Transverse colon (tissue), 4 donors: ENCODE measurements at regions not wholly inside any gene's neighbourhood (a gene's known extent, or its start where the extent isn't known, plus 50 kb on each side); places are given as distances from the start of the nearest gene placed in this dataset.

Source experiments
- DNase-seq: peaks from one replicate; pipeline ENCODE4 v3.0.0-alpha.2; 2019
- H3K27ac ChIP-seq, 4 donors: fragments of 200-600 bp; sonication (generic); 2 replicates each; pipeline ENCODE4 v1.5.1; 2016 to 2018; ENCODE audit warnings: inconsistent platforms in 4 of 4
- H3K27me3 ChIP-seq: fragments of 200-600 bp; sonication (generic); 2 replicates; pipeline ENCODE4 v1.5.1; 2017; ENCODE audit warnings: inconsistent platforms
- H3K36me3 ChIP-seq, 4 donors: fragments of 200-600 bp; sonication (generic); 2 replicates each; pipeline ENCODE4 v1.5.1; 2017 to 2019; ENCODE audit warnings: inconsistent platforms in 4 of 4
- H3K4me1 ChIP-seq, 4 donors: fragments of 200-600 bp; sonication (generic); 2 replicates each; pipeline ENCODE4 v1.5.1; 2017 to 2020; ENCODE audit warnings: inconsistent platforms in 4 of 4
- H3K4me3 ChIP-seq, 4 donors: fragments of 200-600 bp; sonication (generic); 1 replicate in 1 of 4; 2 replicates in 3 of 4; pipeline versions ENCODE4 v1.5.1 to v1.6.1; 2017 to 2019; ENCODE audit warnings: inconsistent platforms in 4 of 4
- H3K9me3 ChIP-seq, 2 donors: fragments of 200-600 bp; sonication (generic); 2 replicates each; pipeline ENCODE4 v1.5.1; 2017 to 2019; ENCODE audit warnings: inconsistent platforms in 2 of 2
- EP300 ChIP-seq: sonication (generic); formaldehyde crosslinking; IDR thresholded peaks from one replicate; pipeline ENCODE4 v1.6.1; 2017; ENCODE audit warnings: antibody characterized with exemption, low read depth
- POLR2A ChIP-seq: fragments of 450-650 bp; IDR thresholded peaks from one replicate; pipeline ENCODE4 v1.6.1; 2016; ENCODE audit warnings: antibody characterized with exemption, mild to moderate bottlenecking, moderate library complexity
- POLR2AphosphoS5 ChIP-seq, 3 donors: sonication (generic); formaldehyde crosslinking; IDR thresholded peaks; one replicate each; pipeline ENCODE4 v1.6.1; 2016; ENCODE audit warnings: antibody characterized with exemption in 3 of 3
- WGBS, 2 donors: methylation state at CpG; one replicate each; pipeline ENCODE4 v1.1.5; 2018; ENCODE audit warnings: low coverage in 1 of 2; 5-methylcytosine and 5-hydroxymethylcytosine counted together
- in situ Hi-C, 4 donors: fragments of 200-750 bp; cut with MboI; loops; one replicate each; pipeline versions ENCODE4 v1.15.0 to v1.15.1; 2017; ENCODE audit warnings: low sequenced_read_pairs in 3 of 4, low pct_ligation_motif_present in 1 of 4, low pct_unique_long_range_greater_than_20kb in 1 of 4
- intact Hi-C: fragments of 100-400 bp; cut with DNase I; formaldehyde crosslinking; loops from one replicate; pipeline ENCODE4 v1.15.1; 2023; ENCODE audit warnings: low total_unique reads
- TF ChIP-seq, protein P1 (sequence below), 5 experiments: fragments of 200-600 bp in 3 of 5; fragments of 450-650 bp in 2 of 5; sonication (generic) in 3 of 5; IDR thresholded peaks; 1 replicate in 2 of 5; 2 replicates in 3 of 5; pipeline ENCODE4 v1.5.1; 2016 to 2017; ENCODE audit warnings: antibody characterized with exemption in 5 of 5, inconsistent platforms in 3 of 5, mild to moderate bottlenecking in 2 of 5, moderate library complexity in 1 of 5

DNA sequence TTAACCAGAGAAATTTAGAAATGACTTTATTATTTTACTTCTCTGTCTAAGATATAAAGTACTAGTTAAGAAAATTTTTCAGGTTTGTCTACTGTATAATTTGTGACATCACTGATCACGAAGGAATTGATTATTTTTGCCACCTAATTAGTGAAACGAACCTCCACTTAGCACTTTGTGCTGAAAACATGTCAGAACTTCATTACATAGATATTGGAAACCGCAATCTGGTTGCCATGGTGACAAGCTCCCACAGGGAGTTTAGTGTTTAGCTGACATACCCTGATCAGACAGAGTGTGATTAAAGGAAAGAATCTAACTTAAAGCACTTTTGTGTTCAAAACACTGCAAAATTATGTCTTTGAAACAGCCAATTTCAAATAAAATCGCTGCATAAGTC is 668.4 kb upstream of the CCNG1 start:
- H3K9me3 ChIP-seq = no peaks in the 10 kb centered on the region
- H3K4me3 ChIP-seq = no peak overlapping the region
- H3K36me3 ChIP-seq = no peaks in the 10 kb centered on the region
- no peak for DNase-seq
- H3K4me1 ChIP-seq = no peaks in the 10 kb centered on the region
- no peaks in the 10 kb centered on the region for H3K27me3 ChIP-seq
- in situ Hi-C loops = no loop called here
- H3K27ac ChIP-seq = no peak overlapping the region
- TF ChIP-seq POLR2A = no peak
- TF ChIP-seq POLR2AphosphoS5 (IDR thresholded peaks at IDR 0.05) = no peak
- TF ChIP-seq, protein P1, sequence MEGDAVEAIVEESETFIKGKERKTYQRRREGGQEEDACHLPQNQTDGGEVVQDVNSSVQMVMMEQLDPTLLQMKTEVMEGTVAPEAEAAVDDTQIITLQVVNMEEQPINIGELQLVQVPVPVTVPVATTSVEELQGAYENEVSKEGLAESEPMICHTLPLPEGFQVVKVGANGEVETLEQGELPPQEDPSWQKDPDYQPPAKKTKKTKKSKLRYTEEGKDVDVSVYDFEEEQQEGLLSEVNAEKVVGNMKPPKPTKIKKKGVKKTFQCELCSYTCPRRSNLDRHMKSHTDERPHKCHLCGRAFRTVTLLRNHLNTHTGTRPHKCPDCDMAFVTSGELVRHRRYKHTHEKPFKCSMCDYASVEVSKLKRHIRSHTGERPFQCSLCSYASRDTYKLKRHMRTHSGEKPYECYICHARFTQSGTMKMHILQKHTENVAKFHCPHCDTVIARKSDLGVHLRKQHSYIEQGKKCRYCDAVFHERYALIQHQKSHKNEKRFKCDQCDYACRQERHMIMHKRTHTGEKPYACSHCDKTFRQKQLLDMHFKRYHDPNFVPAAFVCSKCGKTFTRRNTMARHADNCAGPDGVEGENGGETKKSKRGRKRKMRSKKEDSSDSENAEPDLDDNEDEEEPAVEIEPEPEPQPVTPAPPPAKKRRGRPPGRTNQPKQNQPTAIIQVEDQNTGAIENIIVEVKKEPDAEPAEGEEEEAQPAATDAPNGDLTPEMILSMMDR (IDR thresholded peaks at IDR 0.05) = no peak
- TF ChIP-seq EP300 = no peak
- WGBS, 2 donors = 42 to 44% methylated on average over 4 of the region's 4 CpGs
- intact Hi-C loops = no loop called here

DNA sequence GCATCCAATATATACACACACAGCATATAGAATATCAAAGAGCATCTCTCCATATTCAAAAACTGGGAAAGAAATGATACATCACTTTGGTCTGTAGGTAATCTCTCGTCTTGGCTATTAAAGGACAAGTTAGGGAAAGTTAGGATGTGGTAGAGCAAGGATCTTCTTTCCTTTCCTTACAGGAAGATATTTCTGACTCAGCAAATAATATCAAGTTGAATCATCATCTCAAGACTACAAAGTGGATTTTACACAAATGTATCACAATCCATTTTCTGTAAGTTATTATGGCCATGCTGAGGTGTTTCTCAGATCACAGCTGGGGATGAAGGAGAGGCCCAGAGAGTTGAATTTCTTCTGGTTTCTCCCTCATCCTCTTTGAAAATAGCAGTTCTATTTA is 651.7 kb upstream of the CCNG1 start:
- no peak for TF ChIP-seq POLR2AphosphoS5 (IDR thresholded peaks at IDR 0.05)
- TF ChIP-seq, protein P1 (IDR thresholded peaks at IDR 0.05) = no peak
- intact Hi-C loops = no loop called here
- H3K27me3 ChIP-seq = no peaks in the 10 kb centered on the region
- no peak for DNase-seq
- in situ Hi-C loops = no loop called here
- no peak overlapping the region for H3K27ac ChIP-seq
- no peaks in the 10 kb centered on the region for H3K36me3 ChIP-seq
- no peak overlapping the region for H3K4me3 ChIP-seq
- 38 to 55% methylated on average over 1 of the region's 1 CpG for WGBS, 2 donors
- no peaks in the 10 kb centered on the region for H3K4me1 ChIP-seq
- H3K9me3 ChIP-seq = no peaks in the 10 kb centered on the region

DNA sequence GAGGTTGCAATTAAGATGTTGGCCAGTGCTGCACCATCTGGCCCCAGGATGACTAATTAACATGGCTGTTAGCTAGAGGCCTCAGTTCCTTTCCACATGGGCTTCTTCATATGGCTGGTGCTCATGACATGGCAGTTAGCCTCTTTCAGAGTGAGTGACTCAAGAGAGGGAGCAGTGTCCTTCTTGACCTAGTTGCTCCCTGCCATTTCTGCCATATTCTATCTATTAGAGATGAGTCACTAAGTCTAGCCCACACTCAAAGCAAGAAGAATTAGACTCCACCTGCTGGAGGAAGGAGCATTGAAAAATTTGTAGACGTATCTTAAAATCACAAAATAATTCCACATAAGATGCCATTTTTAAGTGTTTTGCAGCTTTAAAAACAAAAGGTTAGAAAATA is 651.2 kb upstream of the CCNG1 start:
- TF ChIP-seq POLR2AphosphoS5 (IDR thresholded peaks at IDR 0.05) (no peak), EP300 (no peak), POLR2A (no peak)
- TF ChIP-seq, protein P1 (IDR thresholded peaks at IDR 0.05) = no peak
- no peaks in the 10 kb centered on the region for H3K27me3 ChIP-seq
- H3K4me1 ChIP-seq = no peaks in the 10 kb centered on the region
- no peak overlapping the region for H3K27ac ChIP-seq
- no peak for DNase-seq
- WGBS, 2 donors = 88 to 90% methylated on average over 1 of the region's 1 CpG
- intact Hi-C loops = no loop called here
- no peaks in the 10 kb centered on the region for H3K9me3 ChIP-seq
- H3K36me3 ChIP-seq = no peaks in the 10 kb centered on the region
- in situ Hi-C loops = no loop called here
- no peak overlapping the region for H3K4me3 ChIP-seq

DNA sequence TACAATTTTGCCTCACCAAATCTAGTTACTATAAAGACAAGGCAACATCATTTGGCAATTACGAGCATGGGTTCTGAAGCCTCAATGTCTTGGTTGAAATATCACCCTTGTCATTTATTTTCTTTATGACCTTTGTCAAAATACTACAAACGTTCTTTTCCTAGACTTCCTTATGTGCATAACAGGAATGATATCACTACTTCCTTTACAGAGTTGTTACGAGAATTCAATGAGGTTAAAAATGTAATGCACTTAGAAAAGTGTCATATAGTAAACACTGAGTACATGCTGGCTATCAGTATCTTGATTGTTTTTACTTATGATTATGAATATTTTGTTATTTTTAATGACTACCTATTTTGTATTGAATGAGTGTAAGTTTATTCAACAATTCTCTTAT is 640.9 kb upstream of the CCNG1 start:
- intact Hi-C loops (no loop called here), in situ Hi-C loops (no loop called here)
- Histone ChIP-seq H3K4me3 (no peak overlapping the region), H3K27ac (no peak overlapping the region), H3K27me3 (no peaks in the 10 kb centered on the region), H3K9me3 (no peaks in the 10 kb centered on the region), H3K36me3 (no peaks in the 10 kb centered on the region), H3K4me1 (no peaks in the 10 kb centered on the region)
- no peak for DNase-seq
- 9 to 24% methylated on average over 2 to 3 of the region's 3 CpGs for WGBS, 2 donors
- TF ChIP-seq POLR2AphosphoS5 (IDR thresholded peaks at IDR 0.05) (no peak), POLR2A (no peak), EP300 (no peak)
- TF ChIP-seq, protein P1 (IDR thresholded peaks at IDR 0.05) = no peak
